ENCODE measurements at regions not wholly inside any gene's neighbourhood (a gene's known extent, or its start where the extent isn't known, plus 50 kb on each side); places are given as distances from the start of the nearest gene placed in this dataset.

DNA sequence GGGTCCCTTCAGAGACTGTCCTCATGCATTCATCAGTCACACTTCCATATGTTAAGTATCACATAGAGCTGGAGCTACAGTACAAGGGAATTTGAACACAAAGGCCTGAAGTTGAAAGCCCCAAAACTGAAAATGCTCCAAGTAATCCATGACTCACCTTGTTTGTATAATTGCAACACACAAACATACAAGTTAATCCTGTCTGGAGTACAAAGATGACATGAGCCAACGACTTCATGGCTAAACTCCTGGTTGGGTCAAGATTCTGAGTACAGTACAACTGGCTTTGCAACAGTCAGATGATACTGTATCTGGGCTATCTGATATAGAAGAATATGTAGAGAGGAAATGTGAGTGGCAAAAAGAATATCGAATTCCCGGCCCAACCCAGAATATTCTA lies 73.1 kb upstream of the AASS start:
- H3K4me3 ChIP-seq: no peak overlapping the region
- peaks cover 0 to 5% (median 0%) of the 10 kb centered on the region in 4 donors for H3K9me3 ChIP-seq
- no peaks in the 10 kb centered on the region for H3K4me1 ChIP-seq
- H3K27me3 ChIP-seq: no peaks in the 10 kb centered on the region
- DNase-seq (ENCODE audit: extremely low spot score): no peak
- H3K36me3 ChIP-seq: no peaks in the 10 kb centered on the region
- WGBS: 57% methylated on average over 3 of the region's 3 CpGs
- intact Hi-C loops (cut with DNase I): loop anchor here (10.0 kb wide), 1 partner anchor 308 kb away; no protein-coding TSS in a partner anchor
- TF ChIP-seq EP300 (IDR thresholded peaks at IDR 0.05): no peak
- TF ChIP-seq POLR2A (IDR thresholded peaks at IDR 0.05; ENCODE audit: low read depth): no peak
- TF ChIP-seq, protein P1, sequence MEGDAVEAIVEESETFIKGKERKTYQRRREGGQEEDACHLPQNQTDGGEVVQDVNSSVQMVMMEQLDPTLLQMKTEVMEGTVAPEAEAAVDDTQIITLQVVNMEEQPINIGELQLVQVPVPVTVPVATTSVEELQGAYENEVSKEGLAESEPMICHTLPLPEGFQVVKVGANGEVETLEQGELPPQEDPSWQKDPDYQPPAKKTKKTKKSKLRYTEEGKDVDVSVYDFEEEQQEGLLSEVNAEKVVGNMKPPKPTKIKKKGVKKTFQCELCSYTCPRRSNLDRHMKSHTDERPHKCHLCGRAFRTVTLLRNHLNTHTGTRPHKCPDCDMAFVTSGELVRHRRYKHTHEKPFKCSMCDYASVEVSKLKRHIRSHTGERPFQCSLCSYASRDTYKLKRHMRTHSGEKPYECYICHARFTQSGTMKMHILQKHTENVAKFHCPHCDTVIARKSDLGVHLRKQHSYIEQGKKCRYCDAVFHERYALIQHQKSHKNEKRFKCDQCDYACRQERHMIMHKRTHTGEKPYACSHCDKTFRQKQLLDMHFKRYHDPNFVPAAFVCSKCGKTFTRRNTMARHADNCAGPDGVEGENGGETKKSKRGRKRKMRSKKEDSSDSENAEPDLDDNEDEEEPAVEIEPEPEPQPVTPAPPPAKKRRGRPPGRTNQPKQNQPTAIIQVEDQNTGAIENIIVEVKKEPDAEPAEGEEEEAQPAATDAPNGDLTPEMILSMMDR (IDR thresholded peaks at IDR 0.05): no peak
- no peak for TF ChIP-seq POLR2AphosphoS5 (IDR thresholded peaks at IDR 0.05)
- H3K27ac ChIP-seq (replicated peaks in 1 of 4): no peak overlapping the region

DNA sequence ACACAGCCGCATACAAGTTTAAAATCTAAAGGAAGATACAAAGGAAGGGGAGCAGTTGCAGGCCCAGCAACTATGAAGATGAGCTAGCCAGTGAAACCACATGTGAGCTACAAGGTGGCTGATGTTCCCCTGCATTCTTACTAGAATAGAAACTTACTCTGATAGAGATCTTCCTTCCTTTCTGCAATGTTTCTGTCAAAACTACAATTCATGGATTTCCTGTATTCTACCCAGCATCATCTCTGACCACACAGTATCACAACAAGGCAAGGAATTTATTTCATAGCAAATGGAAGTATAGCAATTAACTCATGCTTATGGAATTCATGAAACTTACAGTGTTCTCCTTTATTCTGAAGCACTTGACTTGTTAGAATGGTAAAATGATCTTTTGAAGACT lies 68.7 kb upstream of the AASS start:
- Histone ChIP-seq H3K36me3 (no peaks in the 10 kb centered on the region), H3K27ac (replicated peaks in 1 of 4) (no peak overlapping the region), H3K27me3 (no peaks in the 10 kb centered on the region), H3K4me3 (no peak overlapping the region), H3K4me1 (no peaks in the 10 kb centered on the region), H3K9me3 (peaks cover 0 to 5% (median 0%) of the 10 kb centered on the region in 4 donors)
- TF ChIP-seq EP300 (IDR thresholded peaks at IDR 0.05) (no peak), POLR2A (IDR thresholded peaks at IDR 0.05; ENCODE audit: low read depth) (no peak), POLR2AphosphoS5 (IDR thresholded peaks at IDR 0.05) (no peak)
- TF ChIP-seq, protein P1 (IDR thresholded peaks at IDR 0.05): no peak
- WGBS: 84% methylated on average over 1 of the region's 1 CpG
- DNase-seq (ENCODE audit: extremely low spot score): no peak
- intact Hi-C loops (cut with DNase I): loop anchor here (10.0 kb wide), 1 partner anchor 312 kb away; no protein-coding TSS in a partner anchor

DNA sequence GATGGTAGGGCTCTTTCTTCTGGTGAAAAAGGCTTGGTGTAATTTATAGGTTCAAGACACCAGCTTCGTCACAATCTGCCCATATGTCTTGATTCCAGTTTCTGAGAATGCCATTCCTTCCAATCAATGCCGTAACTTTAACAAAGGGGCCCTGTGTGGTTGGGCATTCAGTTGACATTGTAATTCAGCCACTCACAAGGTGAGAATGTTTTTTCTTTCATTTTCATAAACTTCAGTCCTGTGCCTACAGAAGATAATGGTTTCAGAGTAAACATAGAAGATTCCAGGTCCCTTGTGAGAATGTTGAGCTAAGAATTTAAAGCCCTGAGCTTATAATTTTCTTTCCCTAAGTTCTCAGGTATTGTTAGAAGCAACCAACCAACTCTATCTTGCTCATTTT lies 67.3 kb upstream of the AASS start:
- Histone ChIP-seq H3K4me3 (no peak overlapping the region), H3K4me1 (no peaks in the 10 kb centered on the region), H3K36me3 (no peaks in the 10 kb centered on the region), H3K27me3 (no peaks in the 10 kb centered on the region), H3K27ac (replicated peaks in 1 of 4) (no peak overlapping the region), H3K9me3 (peaks cover 0 to 18% (median 9%) of the 10 kb centered on the region in 4 donors)
- DNase-seq (ENCODE audit: extremely low spot score): no peak
- TF ChIP-seq POLR2A (IDR thresholded peaks at IDR 0.05; ENCODE audit: low read depth) (no peak), POLR2AphosphoS5 (IDR thresholded peaks at IDR 0.05) (no peak), EP300 (IDR thresholded peaks at IDR 0.05) (no peak)
- TF ChIP-seq, protein P1 (IDR thresholded peaks at IDR 0.05): no peak
- WGBS: 82% methylated on average over 2 of the region's 2 CpGs
- intact Hi-C loops (cut with DNase I): loop anchor here (10.0 kb wide), 1 partner anchor 313 kb away; no protein-coding TSS in a partner anchor

DNA sequence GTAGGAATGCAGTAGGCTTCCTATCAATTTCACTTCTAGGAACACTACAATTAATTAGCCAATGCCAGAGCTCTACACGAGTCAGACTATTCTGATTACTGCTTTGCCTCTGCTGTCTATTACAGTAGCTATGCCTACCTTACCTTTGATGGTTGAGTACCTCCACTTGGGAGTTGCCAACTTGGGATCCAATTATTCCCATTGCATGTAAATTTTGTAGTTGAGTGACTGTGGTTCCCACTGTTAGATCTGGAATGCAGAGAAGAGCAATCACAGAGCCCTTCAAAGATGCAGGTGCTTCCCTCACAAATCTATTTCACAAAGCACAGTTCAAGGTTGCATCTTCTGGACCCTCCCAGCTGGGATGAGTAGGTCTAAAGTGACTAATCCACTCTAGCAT lies 62.9 kb upstream of the AASS start:
- no peaks in the 10 kb centered on the region for H3K4me1 ChIP-seq

More for the DNA sequence above, 62.9 kb upstream of the AASS start:
- DNase-seq (ENCODE audit: extremely low spot score): no peak
- no peak for TF ChIP-seq POLR2A (IDR thresholded peaks at IDR 0.05; ENCODE audit: low read depth)
- TF ChIP-seq EP300 (IDR thresholded peaks at IDR 0.05): no peak
- TF ChIP-seq, protein P1 (IDR thresholded peaks at IDR 0.05): no peak
- no peaks in the 10 kb centered on the region for H3K27me3 ChIP-seq
- no peaks in the 10 kb centered on the region for H3K36me3 ChIP-seq
- H3K27ac ChIP-seq (replicated peaks in 1 of 4): no peak overlapping the region
- 76% methylated on average over 1 of the region's 1 CpG for WGBS
- no peak overlapping the region for H3K4me3 ChIP-seq
- intact Hi-C loops (cut with DNase I): no loop called here
- peaks cover 0 to 27% (median 9%) of the 10 kb centered on the region in 4 donors for H3K9me3 ChIP-seq
